ENCODE measurements at regions not wholly inside any gene's neighbourhood (a gene's known extent, or its start where the extent isn't known, plus 50 kb on each side); places are given as distances from the start of the nearest gene placed in this dataset.

GRCh38 chr2:35297403-35297802 is 1058.2 kb upstream of the CRIM1 start:
- TF ChIP-seq CTCF (IDR thresholded peaks at IDR 0.05; ENCODE audit: insufficient read depth, low read length, missing control alignments): no peak
- H3K4me3 ChIP-seq (ENCODE audit: low read depth, low read length): no peak overlapping the region
- no peak for DNase-seq (ENCODE audit: low read depth, low spot score)
- CTCF ChIA-PET: no interaction called here
- POLR2A ChIA-PET: no interaction called here

- DNase-seq (ENCODE audit: low read depth, low spot score): no peak
- TF ChIP-seq CTCF (IDR thresholded peaks at IDR 0.05; ENCODE audit: insufficient read depth, low read length, missing control alignments): no peak
- ChIA-PET POLR2A (no interaction called here), CTCF (no interaction called here)
- H3K4me3 ChIP-seq (ENCODE audit: low read depth, low read length): no peak overlapping the region
Observed at GRCh38 chr2:35294636-35295263, 1060.8 kb upstream of the CRIM1 start.

- H3K4me3 ChIP-seq (ENCODE audit: low read depth, low read length): no peak overlapping the region
- no peak for TF ChIP-seq CTCF (IDR thresholded peaks at IDR 0.05; ENCODE audit: insufficient read depth, low read length, missing control alignments)
- POLR2A ChIA-PET: no interaction called here
- CTCF ChIA-PET: no interaction called here
- no peak for DNase-seq (ENCODE audit: low read depth, low spot score)
Observed at GRCh38 chr2:35293261-35293660, 1062.3 kb upstream of the CRIM1 start.

- no peak overlapping the region for H3K4me3 ChIP-seq (ENCODE audit: low read depth, low read length)
- POLR2A ChIA-PET: interaction anchor here (0.7 kb wide), 1 partner anchor 290 kb away, joined by 3 read pairs; no protein-coding TSS in a partner anchor
- no peak for DNase-seq (ENCODE audit: low read depth, low spot score)
- CTCF ChIA-PET: no interaction called here
- TF ChIP-seq CTCF (IDR thresholded peaks at IDR 0.05; ENCODE audit: insufficient read depth, low read length, missing control alignments): no peak
Observed at GRCh38 chr2:35292199-35292598, 1063.4 kb upstream of the CRIM1 start.

GRCh38 chr2:35281702-35282101 is 1073.9 kb upstream of the CRIM1 start:
- no peak for DNase-seq (ENCODE audit: low read depth, low spot score)
- ChIA-PET POLR2A (no interaction called here), CTCF (no interaction called here)
- no peak overlapping the region for H3K4me3 ChIP-seq (ENCODE audit: low read depth, low read length)
- TF ChIP-seq CTCF (IDR thresholded peaks at IDR 0.05; ENCODE audit: insufficient read depth, low read length, missing control alignments): no peak

GRCh38 chr2:35255826-35256225 is 1099.8 kb upstream of the CRIM1 start:
- TF ChIP-seq CTCF (IDR thresholded peaks at IDR 0.05; ENCODE audit: insufficient read depth, low read length, missing control alignments): no peak
- POLR2A ChIA-PET: no interaction called here
- H3K4me3 ChIP-seq (ENCODE audit: low read depth, low read length): no peak overlapping the region
- CTCF ChIA-PET: no interaction called here
- no peak for DNase-seq (ENCODE audit: low read depth, low spot score)

All from AG04449 (cell line).